DND-41 (cell line): ENCODE measurements at regions not wholly inside any gene's neighbourhood (a gene's known extent, or its start where the extent isn't known, plus 50 kb on each side); places are given as distances from the start of the nearest gene placed in this dataset.

Experiments
- ATAC-seq: fragments of 200-7000 bp; cut with Tn5 transposase; 3 replicates; pipeline ENCODE4 v1.9.1; 2021; ENCODE audit warnings: low read depth; ENCODE audit not compliant: insufficient read depth
- DNase-seq: peaks from one replicate; pipeline ENCODE4 v3.0.0-alpha.2; 2020
- H2AFZ ChIP-seq: 2 replicates; pipeline ENCODE4 v1.6.0; 2012; ENCODE audit warnings: low read depth, low read length
- H3K27ac ChIP-seq: 2 replicates; pipeline ENCODE4 v1.5.1; 2012; ENCODE audit warnings: low read length, inconsistent platforms
- H3K27me3 ChIP-seq: fragments of 200-600 bp; sonication (generic); 2 replicates; pipeline ENCODE4 v1.6.0; 2012; ENCODE audit warnings: low read length, mild to moderate bottlenecking, inconsistent platforms; ENCODE audit not compliant: insufficient read depth, poor library complexity
- H3K36me3 ChIP-seq: 2 replicates; pipeline ENCODE4 v1.5.1; 2012; ENCODE audit warnings: low read length, inconsistent platforms; ENCODE audit not compliant: insufficient read depth
- H3K4me1 ChIP-seq: 2 replicates; pipeline ENCODE4 v1.5.1; 2012; ENCODE audit warnings: mild to moderate bottlenecking, low read length; ENCODE audit not compliant: insufficient read depth
- H3K4me2 ChIP-seq: 2 replicates; pipeline ENCODE4 v1.6.0; 2012; ENCODE audit warnings: mild to moderate bottlenecking, moderate library complexity, low read length, inconsistent platforms; ENCODE audit not compliant: insufficient read depth
- H3K4me3 ChIP-seq, 2 experiments: fragments of 200-600 bp in 1 of 2; shearing (Covaris generic) in 1 of 2; 2 replicates each; pipeline ENCODE4 v1.5.1; 2012 to 2016; ENCODE audit warnings: inconsistent platforms in 2 of 2, low read length in 2 of 2, mild to moderate bottlenecking in 2 of 2, low read depth in 1 of 2, moderate library complexity in 1 of 2
- H3K79me2 ChIP-seq: 2 replicates; pipeline ENCODE4 v1.6.0; 2012; ENCODE audit warnings: low read length, inconsistent platforms; ENCODE audit not compliant: insufficient read depth
- H3K9ac ChIP-seq: 2 replicates; pipeline ENCODE4 v1.6.0; 2012; ENCODE audit warnings: low read depth, mild to moderate bottlenecking, inconsistent platforms, low read length, moderate library complexity
- H3K9me3 ChIP-seq: 2 replicates; pipeline ENCODE4 v1.5.1; 2012; ENCODE audit warnings: low read length, moderate library complexity, mild to moderate bottlenecking, inconsistent platforms; ENCODE audit not compliant: insufficient read depth, severe bottlenecking
- H4K20me1 ChIP-seq: 2 replicates; pipeline ENCODE4 v1.6.0; 2012; ENCODE audit warnings: low read length; ENCODE audit not compliant: insufficient read depth
- EZH2 ChIP-seq: IDR thresholded peaks from 3 replicates; pipeline ENCODE4 v1.6.1; 2012; ENCODE audit warnings: borderline replicate concordance, low read depth, mild to moderate bottlenecking, moderate library complexity, low read length, inconsistent platforms; ENCODE audit not compliant: severe bottlenecking
- TF ChIP-seq, protein P1 (sequence below): IDR thresholded peaks from 2 replicates; pipeline ENCODE4 v1.5.1; 2012; ENCODE audit warnings: borderline replicate concordance, low read length, moderate library complexity, mild to moderate bottlenecking; ENCODE audit not compliant: poor library complexity, severe bottlenecking; ENCODE audit errors: extremely low read depth

DNA sequence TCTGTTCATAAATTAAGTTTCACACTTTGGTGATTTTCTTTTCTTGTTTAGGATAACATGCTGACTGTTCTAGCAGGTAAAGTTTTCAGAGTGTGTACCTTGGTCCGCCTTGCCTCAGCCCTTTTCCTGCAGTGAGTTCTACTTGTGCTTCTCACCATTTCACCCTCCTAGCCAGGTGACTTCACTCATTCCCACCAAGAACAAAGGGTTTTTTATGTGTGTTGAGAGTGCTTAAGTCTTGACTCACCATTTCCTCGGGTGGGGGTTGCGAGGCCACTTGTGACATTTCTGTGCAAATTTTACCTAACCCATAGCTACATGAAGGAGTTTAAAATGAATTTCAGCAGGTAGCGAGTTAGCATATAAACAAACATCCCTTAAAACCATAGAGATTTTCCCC is 81.4 kb downstream of the C3orf38 start:
- DNase-seq (no peak), ATAC-seq (no peak)
- Histone ChIP-seq H3K79me2 (no peaks in the 10 kb centered on the region), H4K20me1 (no peaks in the 10 kb centered on the region), H3K4me2 (no peak overlapping the region), H3K4me3 (no peak overlapping the region), H3K9ac (no peak overlapping the region), H3K27ac (no peak overlapping the region), H3K27me3 (no peaks in the 10 kb centered on the region), H3K4me1 (no peaks in the 10 kb centered on the region), H3K9me3 (no peaks in the 10 kb centered on the region), H3K36me3 (no peaks in the 10 kb centered on the region), H2AFZ (no peak overlapping the region)
- TF ChIP-seq, protein P1, sequence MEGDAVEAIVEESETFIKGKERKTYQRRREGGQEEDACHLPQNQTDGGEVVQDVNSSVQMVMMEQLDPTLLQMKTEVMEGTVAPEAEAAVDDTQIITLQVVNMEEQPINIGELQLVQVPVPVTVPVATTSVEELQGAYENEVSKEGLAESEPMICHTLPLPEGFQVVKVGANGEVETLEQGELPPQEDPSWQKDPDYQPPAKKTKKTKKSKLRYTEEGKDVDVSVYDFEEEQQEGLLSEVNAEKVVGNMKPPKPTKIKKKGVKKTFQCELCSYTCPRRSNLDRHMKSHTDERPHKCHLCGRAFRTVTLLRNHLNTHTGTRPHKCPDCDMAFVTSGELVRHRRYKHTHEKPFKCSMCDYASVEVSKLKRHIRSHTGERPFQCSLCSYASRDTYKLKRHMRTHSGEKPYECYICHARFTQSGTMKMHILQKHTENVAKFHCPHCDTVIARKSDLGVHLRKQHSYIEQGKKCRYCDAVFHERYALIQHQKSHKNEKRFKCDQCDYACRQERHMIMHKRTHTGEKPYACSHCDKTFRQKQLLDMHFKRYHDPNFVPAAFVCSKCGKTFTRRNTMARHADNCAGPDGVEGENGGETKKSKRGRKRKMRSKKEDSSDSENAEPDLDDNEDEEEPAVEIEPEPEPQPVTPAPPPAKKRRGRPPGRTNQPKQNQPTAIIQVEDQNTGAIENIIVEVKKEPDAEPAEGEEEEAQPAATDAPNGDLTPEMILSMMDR = no peak
- no peak for TF ChIP-seq EZH2

DNA sequence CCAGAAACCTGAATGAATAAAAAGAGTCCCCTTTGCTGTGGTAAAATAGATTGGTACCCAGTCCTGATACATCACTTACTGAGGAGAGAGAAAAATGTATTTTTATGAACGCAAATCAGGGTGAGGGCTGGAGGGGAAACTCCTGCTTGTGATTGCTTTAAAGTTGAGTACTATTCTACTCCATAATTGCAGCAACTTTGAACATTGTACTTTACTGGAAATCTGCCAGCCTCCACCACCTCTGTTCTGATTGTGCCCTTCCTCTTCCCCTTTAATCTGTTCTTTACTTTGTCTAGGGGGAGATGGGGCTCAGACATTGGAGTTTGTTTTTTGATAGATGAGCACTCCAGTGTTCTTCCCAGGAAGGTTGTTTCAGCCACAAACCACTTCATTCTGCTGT is 81.9 kb downstream of the C3orf38 start:
- Histone ChIP-seq H4K20me1 (no peaks in the 10 kb centered on the region), H3K79me2 (no peaks in the 10 kb centered on the region), H3K9me3 (no peaks in the 10 kb centered on the region), H3K27ac (no peak overlapping the region), H3K36me3 (no peaks in the 10 kb centered on the region), H2AFZ (no peak overlapping the region), H3K4me3 (no peak overlapping the region), H3K4me2 (no peak overlapping the region), H3K9ac (no peak overlapping the region), H3K4me1 (no peaks in the 10 kb centered on the region), H3K27me3 (no peaks in the 10 kb centered on the region)
- ATAC-seq (no peak), DNase-seq (no peak)
- TF ChIP-seq EZH2 = no peak
- TF ChIP-seq, protein P1 = no peak

DNA sequence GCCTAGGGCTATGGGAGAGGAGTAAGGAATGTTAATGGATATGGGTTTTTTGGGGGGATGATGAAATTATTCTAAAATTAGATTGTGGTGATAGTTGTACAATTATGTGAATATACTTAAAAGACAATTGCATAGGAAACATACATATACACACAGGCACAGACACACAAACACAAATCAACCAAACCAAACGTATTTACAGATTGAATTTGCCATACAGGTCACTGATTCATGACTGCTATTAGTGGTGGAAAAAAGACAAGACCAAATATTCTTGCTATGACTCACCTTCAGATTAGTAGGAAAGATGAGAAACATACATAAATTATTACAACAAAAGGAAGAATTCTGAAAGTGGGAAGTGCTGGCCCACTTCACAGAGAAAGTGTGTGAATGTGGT is 85.3 kb downstream of the C3orf38 start:
- Histone ChIP-seq H3K79me2 (no peaks in the 10 kb centered on the region), H3K4me3 (no peak overlapping the region), H3K9ac (no peak overlapping the region), H3K9me3 (no peaks in the 10 kb centered on the region), H4K20me1 (no peaks in the 10 kb centered on the region), H3K4me1 (no peaks in the 10 kb centered on the region), H3K36me3 (no peaks in the 10 kb centered on the region), H3K4me2 (no peak overlapping the region), H3K27me3 (no peaks in the 10 kb centered on the region), H2AFZ (no peak overlapping the region), H3K27ac (no peak overlapping the region)
- ATAC-seq = no peak
- no peak for DNase-seq
- no peak for TF ChIP-seq EZH2
- TF ChIP-seq, protein P1 = no peak

DNA sequence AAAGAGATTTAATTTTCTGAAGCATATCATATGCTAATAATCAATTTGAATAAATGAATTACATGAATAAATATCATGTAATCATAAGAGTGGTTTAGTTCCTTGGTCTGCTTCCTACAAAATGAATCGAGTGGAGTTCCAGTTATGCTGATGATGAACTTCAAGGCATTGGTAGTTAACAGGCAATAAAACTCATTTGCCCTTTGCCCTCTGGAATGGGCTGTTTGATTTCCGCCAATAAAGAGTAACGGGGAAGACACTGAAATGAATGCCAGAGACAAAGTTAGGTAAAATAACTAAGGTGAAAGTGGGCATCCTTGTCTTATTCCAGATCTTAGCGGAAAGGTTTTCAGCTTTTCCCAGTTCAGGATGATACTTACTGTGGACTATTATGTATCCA is 90.1 kb downstream of the C3orf38 start:
- H3K9ac ChIP-seq = no peak overlapping the region
- H3K9me3 ChIP-seq = no peaks in the 10 kb centered on the region
- H2AFZ ChIP-seq = no peak overlapping the region
- DNase-seq (no peak), ATAC-seq (no peak)
- H3K4me1 ChIP-seq = no peaks in the 10 kb centered on the region
- no peak overlapping the region for H3K27ac ChIP-seq
- H4K20me1 ChIP-seq = no peaks in the 10 kb centered on the region
- H3K36me3 ChIP-seq = no peaks in the 10 kb centered on the region
- TF ChIP-seq, protein P1 = no peak
- no peak for TF ChIP-seq EZH2
- H3K79me2 ChIP-seq = no peaks in the 10 kb centered on the region
- H3K4me3 ChIP-seq = no peak overlapping the region
- H3K4me2 ChIP-seq = no peak overlapping the region
- H3K27me3 ChIP-seq = no peaks in the 10 kb centered on the region
